ENCODE measurements at regions not wholly inside any gene's neighbourhood (a gene's known extent, or its start where the extent isn't known, plus 50 kb on each side); places are given as distances from the start of the nearest gene placed in this dataset.
"Not testable (repeated sequence)": the region's sequence is repeated elsewhere in the genome, so short reads cannot be mapped to it uniquely, and the experiment has no call there.

DNA sequence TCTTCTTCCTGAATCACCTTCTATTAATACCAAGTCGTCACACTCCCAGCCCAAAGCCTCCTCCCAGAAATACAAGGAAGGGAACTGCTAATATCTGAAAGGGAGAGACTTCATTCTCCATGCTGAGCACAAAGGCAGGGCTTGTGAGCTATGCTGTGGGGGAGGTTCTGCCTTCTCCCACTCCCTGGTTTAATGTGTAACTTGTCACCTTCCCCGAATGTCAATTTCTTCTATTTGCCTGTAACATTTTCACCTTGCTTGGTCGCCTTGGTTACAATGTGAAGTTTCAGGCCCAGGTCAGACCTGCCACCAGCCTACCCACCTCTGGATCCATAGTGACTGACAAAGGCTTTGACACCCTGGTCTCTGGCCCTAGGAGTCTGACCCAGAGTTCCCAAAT lies 82.0 kb upstream of the ESRRB start:
- ATAC-seq (no peak), DNase-seq (no peak)
- H3K27ac Mint-ChIP-seq = no peak overlapping the region
- H3K9me3 Mint-ChIP-seq = no peaks in the 10 kb centered on the region
- H3K4me1 Mint-ChIP-seq = no peaks in the 10 kb centered on the region
- no peak overlapping the region for H3K4me3 Mint-ChIP-seq
- H3K27me3 Mint-ChIP-seq = peaks cover 10% of the 10 kb centered on the region

DNA sequence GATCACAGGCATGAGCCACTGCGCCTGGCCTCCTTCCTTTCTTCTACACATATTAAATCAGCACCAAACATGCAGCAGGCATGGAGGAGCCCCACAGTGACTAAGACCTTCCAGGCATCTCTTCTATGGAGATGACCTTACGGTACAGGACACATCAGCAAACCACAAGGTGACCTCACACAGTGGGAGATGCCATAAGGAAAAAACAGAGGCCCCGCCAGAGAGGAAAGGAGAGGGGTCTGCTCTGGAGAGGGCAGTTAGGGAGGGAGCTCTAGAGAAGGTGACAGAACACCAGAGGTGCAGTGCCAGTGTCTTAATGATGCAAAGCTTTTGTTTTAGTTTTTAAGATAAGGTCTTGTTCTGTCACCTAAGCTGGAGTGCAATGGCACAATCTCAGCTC lies 81.1 kb upstream of the ESRRB start:
- no peak for DNase-seq
- Mint-ChIP-seq H3K4me3 (no peak overlapping the region), H3K4me1 (no peaks in the 10 kb centered on the region), H3K9me3 (no peaks in the 10 kb centered on the region), H3K27me3 (peaks cover 11% of the 10 kb centered on the region), H3K27ac (no peak overlapping the region)
- ATAC-seq = no peak

DNA sequence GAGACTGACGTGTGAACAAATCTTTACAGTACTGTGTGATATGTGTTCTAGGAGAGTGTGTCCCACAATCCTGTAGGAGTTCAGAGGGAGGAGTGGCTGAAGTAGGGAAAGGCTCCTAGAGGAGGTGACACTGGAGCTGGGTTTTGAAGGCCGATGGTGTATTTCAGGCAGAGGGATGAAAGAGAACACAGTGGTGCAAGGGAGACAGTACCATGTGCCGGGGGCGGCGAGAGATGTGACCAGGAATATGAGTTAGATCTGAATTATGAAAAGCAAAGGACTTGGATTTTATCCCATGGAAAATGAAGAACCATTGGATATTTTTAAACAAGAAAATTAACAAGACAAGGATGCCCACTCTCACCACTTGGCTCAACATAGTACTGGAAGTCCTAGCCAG lies 77.0 kb upstream of the ESRRB start:
- H3K9me3 Mint-ChIP-seq = no peaks in the 10 kb centered on the region
- H3K4me1 Mint-ChIP-seq = no peaks in the 10 kb centered on the region
- peaks cover 26% of the 10 kb centered on the region for H3K27me3 Mint-ChIP-seq
- no peak overlapping the region for H3K4me3 Mint-ChIP-seq
- no peak for DNase-seq
- peak overlapping the region in 1 of 2 donors; percentile 47 for H3K27ac Mint-ChIP-seq
- no peak for ATAC-seq

DNA sequence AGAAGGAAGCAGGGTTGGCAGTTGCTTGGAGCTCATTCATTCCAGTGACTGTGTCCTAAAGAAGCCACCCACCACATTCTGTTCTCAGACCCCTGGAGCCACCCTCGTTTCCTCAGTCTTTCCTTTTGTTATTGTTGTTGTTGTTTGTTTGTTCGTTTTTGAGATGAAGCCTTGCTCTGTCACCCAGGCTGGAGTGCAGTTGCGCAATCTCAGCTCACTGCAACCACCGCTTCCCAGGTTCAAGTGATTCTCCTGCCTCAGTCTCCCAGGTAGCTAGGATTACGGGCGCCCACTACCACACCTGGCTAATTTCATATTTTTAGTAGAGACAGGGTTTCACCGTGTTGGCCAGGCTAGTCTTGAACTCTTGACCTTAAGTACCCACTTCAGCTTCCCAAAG lies 72.7 kb upstream of the ESRRB start:
- not testable (repeated sequence) for H3K9me3 Mint-ChIP-seq, H3K4me1 Mint-ChIP-seq, ATAC-seq, DNase-seq, H3K4me3 Mint-ChIP-seq, H3K27ac Mint-ChIP-seq
- peaks cover 46% of the 10 kb centered on the region for H3K27me3 Mint-ChIP-seq

DNA sequence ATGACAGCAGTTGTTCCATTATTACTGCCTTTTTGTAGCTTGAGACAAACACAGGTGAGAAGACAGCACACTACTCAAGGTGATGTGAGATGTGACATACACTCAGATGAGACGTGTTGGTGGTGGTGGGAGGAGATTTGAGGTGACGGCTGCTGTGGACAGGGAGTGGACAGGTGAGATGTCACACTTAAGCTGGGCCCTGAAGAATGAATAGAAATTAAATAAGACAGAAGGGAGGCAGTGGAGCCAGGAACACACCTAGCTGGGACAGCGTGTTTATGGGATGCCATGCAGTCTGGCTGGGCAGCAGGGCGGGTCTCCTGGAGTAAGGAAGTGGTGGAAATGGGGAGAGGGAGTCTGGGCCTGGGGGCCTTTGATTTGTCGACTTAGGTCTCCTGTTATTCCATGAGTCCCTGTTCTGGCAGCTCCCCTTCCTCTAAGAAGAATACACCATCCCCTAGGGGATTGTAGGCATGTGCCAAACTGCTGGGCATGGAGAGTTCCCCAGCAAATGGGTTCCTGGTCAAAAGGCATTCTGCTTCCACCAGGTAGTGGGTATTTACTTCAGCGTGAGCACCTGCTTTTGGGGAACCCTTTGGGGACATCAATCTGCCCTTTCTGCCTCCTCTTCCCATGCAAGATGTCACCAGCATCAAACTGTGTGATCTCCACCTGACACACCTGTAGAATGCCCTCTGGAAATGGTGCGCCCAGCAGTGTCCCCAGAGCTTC lies 71.2 kb upstream of the ESRRB start:
- H3K4me3 Mint-ChIP-seq = no peak overlapping the region
- H3K27me3 Mint-ChIP-seq = peaks cover 53% of the 10 kb centered on the region
- DNase-seq = no peak
- H3K4me1 Mint-ChIP-seq = no peaks in the 10 kb centered on the region
- H3K27ac Mint-ChIP-seq = no peak overlapping the region
- ATAC-seq = no peak
- no peaks in the 10 kb centered on the region for H3K9me3 Mint-ChIP-seq

DNA sequence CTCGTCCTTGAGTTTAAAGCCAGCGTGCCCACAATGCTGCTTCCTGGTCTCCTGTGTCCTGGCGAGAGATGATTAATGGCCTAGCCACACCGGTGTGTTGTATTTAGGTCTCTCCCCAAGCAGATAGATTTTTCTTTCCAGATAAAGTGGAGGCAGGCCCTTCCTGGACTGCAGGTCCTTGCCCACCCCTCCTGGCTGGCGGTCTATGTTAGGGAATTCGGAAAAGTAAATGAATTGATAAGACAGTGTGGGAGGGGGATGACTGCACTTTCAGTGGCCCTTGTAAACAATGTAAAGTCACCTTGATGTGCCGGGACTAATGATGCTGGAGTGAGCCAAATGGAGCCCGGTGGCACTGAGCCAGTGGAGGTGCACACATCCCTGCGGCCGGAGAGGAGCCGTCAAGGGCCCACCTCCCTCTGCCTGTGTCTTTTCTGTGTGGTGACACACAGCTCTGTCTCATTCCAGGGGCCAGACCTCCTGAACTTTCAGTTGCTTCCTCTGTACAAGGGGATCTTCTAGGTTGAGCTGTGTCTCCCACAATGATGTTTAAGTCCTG lies 70.6 kb upstream of the ESRRB start:
- H3K9me3 Mint-ChIP-seq = no peaks in the 10 kb centered on the region
- H3K4me1 Mint-ChIP-seq = peaks cover 3% of the 10 kb centered on the region
- peaks cover 60% of the 10 kb centered on the region for H3K27me3 Mint-ChIP-seq
- DNase-seq = no peak
- H3K4me3 Mint-ChIP-seq = no peak overlapping the region
- no peak overlapping the region for H3K27ac Mint-ChIP-seq
- no peak for ATAC-seq

DNA sequence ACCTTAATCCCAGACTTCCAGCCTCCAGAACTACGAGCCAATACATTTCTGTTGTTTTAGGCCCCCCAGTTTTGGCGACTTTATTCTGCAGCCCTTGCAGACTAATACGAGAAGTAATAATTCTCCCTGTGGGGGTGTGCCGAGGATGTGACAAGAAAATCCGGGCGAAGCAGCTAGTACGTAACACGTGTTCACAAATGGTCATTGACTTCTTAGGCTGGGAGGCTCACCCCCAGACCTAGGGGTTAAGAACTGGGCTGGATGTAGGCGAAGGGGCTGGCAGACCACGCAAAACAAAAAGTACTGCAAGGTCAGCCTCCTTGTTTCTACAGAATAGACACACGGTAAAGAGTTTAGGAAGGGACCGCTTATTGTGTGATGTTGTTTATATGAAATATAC lies 69.8 kb upstream of the ESRRB start:
- DNase-seq (no peak), ATAC-seq (no peak)
- H3K27me3 Mint-ChIP-seq = peaks cover 68% of the 10 kb centered on the region
- peaks cover 10% of the 10 kb centered on the region for H3K4me1 Mint-ChIP-seq
- H3K27ac Mint-ChIP-seq = no peak overlapping the region
- no peak overlapping the region for H3K4me3 Mint-ChIP-seq
- H3K9me3 Mint-ChIP-seq = no peaks in the 10 kb centered on the region

DNA sequence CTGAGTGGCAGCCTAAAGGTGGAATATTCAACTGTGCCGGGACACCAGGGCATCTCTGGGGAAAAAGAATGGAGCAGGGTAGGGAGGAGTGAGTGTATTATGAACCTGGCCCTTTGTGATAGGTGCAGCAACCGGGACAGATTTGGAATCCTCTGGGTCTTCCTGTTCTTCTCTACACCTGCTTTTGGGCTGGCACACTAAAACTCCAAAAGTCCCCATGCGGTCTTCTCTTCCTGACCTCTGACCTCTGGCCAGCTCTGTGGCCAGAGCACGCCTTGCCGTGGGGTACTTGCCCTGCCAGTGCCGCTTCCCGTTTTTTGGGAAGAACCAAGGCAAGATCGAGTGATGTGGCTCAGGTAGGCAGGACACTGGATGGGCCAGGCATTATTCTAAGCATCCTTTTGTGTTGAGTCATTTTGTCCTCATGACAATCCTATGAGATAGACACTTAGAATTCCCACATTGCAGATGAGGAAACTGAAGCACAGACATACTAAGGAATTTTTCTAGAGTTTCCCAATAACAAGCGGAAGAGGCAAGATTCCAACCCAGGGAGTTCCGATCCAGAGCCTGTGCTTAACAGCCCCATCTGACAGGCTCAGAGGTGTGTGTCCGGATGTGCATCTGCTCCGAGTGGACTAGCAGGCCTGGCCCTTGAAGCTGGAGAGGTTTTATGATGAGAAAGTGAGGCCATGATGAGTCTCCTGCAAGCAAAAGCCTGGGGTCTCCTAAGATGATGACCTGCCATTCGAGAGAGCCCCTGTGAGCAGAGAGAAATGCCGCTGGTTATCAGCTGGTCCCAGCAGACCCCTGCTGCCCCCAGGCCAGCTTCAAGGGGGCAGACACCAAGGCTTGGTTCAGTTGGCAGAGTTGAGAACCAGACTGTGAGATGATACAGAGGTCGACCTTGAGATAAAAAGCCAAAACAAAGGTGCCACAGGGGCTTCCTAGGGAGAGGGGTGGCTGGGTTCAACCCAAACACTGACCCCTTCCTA lies 67.9 kb upstream of the ESRRB start:
- DNase-seq (no peak), ATAC-seq (no peak)
- H3K4me1 Mint-ChIP-seq = peaks cover 11% of the 10 kb centered on the region
- peak overlapping the region in 1 of 2 donors; percentile 16 for H3K27ac Mint-ChIP-seq
- no peaks in the 10 kb centered on the region for H3K9me3 Mint-ChIP-seq
- no peak overlapping the region for H3K4me3 Mint-ChIP-seq
- peaks cover 76% of the 10 kb centered on the region for H3K27me3 Mint-ChIP-seq

DNA sequence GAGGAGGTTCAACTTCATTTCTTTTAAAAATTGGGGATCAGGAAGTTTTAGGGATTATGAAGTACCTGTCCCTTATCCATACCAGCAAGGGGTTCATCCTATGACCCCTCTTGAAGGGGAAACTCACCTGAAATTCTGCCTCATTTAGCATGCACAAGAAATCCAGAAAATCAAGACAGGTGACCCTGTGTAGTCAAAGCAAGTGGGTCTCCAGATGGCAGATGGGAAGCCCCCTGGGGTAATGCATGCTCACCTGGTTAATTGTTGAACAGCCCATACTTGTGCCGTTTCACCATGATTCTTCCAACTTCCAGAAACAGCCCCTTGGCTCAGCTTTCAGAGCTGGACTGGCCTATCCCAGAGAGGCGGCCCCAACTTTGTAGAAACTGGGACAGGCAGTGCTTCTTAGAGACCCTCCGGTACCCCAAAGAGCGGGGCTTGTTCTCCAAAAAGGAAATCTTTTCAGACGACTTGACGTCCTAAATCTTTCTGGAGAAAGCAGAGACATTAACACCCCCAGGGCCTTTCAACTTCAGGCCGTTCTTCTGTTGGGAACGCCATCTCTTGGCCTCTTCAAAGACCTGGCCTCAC lies 66.3 kb upstream of the ESRRB start:
- ATAC-seq = no peak
- H3K4me3 Mint-ChIP-seq = no peak overlapping the region

DNA sequence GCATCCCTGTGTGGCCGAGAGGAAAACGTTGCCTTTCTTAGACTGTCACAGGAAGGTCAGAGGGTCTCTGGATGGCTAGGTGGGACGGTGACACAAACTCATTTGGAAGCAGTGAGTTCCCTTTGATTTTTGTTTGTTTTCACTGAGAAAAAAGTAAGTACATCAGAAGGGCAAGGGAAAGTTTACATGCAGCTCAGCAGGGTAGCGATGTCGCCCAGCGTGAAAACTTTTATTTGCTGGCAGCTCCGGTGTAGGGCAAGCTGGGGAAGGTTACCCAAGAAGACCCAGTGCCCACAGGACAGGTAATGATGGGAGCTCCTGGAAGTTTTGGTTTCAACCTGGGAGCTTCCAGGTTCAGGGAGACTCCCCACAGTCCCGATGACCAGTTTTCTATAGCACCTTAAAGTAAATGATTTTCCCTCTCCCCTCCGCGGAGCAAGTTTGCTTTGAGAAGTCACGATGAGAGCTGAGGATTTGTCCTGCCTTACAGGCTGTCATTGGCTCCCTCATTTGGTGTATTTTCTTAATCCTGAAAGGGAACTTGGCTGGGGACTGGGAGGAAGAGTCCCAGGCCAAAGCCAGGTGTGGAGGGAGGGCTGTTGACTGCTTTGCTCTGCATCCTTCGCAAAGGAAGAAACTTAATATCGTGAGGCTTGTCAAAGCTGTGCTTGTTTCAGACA lies 64.7 kb upstream of the ESRRB start:
- DNase-seq (no peak), ATAC-seq (no peak)
- H3K4me3 Mint-ChIP-seq = peak overlapping the region in 1 of 2 donors; percentile 8
- H3K4me1 Mint-ChIP-seq = peaks cover 11% of the 10 kb centered on the region
- peaks cover 70% of the 10 kb centered on the region for H3K27me3 Mint-ChIP-seq
- H3K9me3 Mint-ChIP-seq = no peaks in the 10 kb centered on the region
- H3K27ac Mint-ChIP-seq = no peak overlapping the region

More for the DNA sequence above, 66.3 kb upstream of the ESRRB start:
- H3K9me3 Mint-ChIP-seq = no peaks in the 10 kb centered on the region
- peaks cover 11% of the 10 kb centered on the region for H3K4me1 Mint-ChIP-seq
- no peak overlapping the region for H3K27ac Mint-ChIP-seq
- no peak for DNase-seq
- H3K27me3 Mint-ChIP-seq = peaks cover 69% of the 10 kb centered on the region

DNA sequence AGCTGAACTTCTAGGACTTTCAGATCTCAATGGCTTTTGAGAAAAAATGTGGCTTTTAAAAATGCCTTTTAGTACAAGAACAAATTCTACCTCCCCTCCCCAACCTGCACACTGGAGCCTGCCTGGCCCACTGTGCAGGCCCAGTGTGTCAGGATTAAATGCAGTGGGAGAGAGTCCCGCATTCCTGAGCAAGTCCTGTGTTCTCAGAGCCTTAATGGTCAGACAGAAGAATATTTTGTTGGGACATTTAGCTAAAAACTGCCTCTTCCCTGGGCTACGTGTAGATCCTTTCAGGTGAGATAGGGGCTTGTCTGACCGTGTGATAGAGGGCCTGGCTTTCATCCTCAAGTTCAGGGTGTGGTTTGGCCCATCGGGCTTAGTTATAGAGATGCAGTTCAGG lies 63.1 kb upstream of the ESRRB start:
- DNase-seq = no peak

DNA sequence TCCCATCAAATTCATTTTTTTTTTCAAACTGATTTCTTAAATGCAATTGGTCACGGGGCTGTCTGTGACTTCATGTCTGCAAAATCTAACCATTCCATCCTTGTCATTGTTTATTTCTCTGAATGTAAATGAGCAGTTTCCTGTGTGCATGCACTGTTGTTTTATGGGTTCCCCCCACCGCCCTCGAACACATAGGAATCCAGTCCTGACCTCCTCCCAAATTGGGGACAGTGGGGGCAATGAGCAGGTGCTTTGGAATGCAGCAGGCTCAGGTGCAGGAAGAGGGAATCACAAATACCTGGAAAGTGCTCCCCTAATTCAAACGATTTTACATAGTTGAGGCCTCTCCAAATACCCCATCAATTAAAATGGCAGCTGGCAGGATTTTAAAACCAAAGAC lies 62.6 kb upstream of the ESRRB start:
- ATAC-seq (no peak), DNase-seq (no peak)
- no peak overlapping the region for H3K27ac Mint-ChIP-seq
- H3K4me3 Mint-ChIP-seq = no peak overlapping the region
- peaks cover 61% of the 10 kb centered on the region for H3K27me3 Mint-ChIP-seq
- H3K4me1 Mint-ChIP-seq = peaks cover 11% of the 10 kb centered on the region
- H3K9me3 Mint-ChIP-seq = no peaks in the 10 kb centered on the region

More for the DNA sequence above, 63.1 kb upstream of the ESRRB start:
- H3K4me3 Mint-ChIP-seq = no peak overlapping the region
- no peak for ATAC-seq
- H3K9me3 Mint-ChIP-seq = no peaks in the 10 kb centered on the region
- H3K4me1 Mint-ChIP-seq = peaks cover 11% of the 10 kb centered on the region
- peaks cover 66% of the 10 kb centered on the region for H3K27me3 Mint-ChIP-seq
- peak overlapping the region in 1 of 2 donors; percentile 54 for H3K27ac Mint-ChIP-seq

DNA sequence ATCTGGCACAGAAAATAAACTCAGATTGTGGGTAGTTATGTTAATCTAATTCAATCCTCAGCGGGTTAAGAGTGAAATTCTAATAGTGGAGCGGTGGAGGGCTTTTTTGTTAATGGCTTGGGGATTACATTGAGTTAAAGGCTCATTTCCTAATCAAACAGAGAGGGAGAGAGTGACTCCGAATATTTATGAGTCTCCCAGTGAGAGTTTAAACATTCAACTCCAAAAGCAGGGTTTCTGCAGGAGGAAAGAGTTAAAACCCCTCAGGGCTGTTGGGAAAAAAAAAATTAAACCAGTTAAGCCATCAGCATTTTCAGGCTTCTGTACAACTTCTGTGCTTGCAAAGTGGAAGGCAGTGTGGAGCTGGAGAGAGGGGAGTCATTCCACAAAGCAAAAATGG lies 62.1 kb upstream of the ESRRB start:
- DNase-seq (no peak), ATAC-seq (no peak)
- Mint-ChIP-seq H3K4me1 (peaks cover 11% of the 10 kb centered on the region), H3K27me3 (peaks cover 55% of the 10 kb centered on the region), H3K9me3 (no peaks in the 10 kb centered on the region), H3K4me3 (no peak overlapping the region), H3K27ac (no peak overlapping the region)

DNA sequence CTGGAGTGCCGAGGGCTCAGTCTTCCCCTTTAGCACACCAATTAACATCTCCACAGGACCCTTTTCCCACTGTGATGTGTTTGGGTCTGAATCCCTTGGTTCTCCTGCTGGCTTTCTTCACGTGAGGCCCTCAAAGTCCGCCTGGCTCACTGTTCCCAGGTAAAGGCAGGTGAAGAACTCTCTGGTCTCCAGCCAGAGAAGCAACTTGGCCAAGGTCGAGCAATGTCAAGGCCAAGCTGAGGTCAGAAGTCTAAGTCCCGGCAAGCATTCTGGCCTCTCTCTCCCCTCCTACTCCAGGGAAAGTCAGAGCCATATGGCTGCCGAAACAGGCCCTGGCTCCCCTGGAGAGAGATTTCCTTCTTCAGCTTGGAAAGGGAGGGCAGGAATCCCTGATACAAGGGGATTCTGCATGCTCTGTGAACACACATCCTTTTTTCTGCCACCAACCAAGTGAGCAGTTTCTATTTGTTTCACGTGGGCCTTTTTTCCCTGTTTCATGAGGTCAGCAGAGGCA lies 61.4 kb upstream of the ESRRB start:
- Mint-ChIP-seq H3K27me3 (peaks cover 48% of the 10 kb centered on the region), H3K9me3 (no peaks in the 10 kb centered on the region)

DNA sequence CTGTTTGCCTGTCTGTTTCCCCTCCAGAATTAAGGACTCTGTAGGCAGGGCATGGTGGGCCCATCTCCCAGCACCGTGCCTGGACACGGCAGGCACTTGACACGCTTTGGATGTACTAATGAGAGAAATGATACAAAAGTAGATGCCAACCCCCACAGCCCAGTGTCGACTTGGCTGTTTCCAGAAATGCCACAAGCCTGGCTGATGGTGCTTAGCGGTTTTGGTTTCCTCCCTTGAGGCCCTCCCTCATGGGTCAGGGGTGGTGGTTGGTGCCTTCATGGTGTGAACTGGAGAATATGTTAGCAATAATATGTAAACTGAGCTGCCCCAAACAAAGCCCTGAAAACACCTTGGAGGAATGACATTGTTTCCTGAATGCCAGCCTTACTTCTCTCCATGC lies 55.5 kb upstream of the ESRRB start:
- Mint-ChIP-seq H3K27me3 (peaks cover 27% of the 10 kb centered on the region), H3K4me3 (no peak overlapping the region), H3K27ac (no peak overlapping the region), H3K9me3 (no peaks in the 10 kb centered on the region), H3K4me1 (no peaks in the 10 kb centered on the region)
- peak in 1 of 2 donors; percentile 30 for DNase-seq
- ATAC-seq = peak; percentile 82

More for the DNA sequence above, 61.4 kb upstream of the ESRRB start:
- ATAC-seq (no peak), DNase-seq (no peak)
- Mint-ChIP-seq H3K27ac (no peak overlapping the region), H3K4me3 (no peak overlapping the region), H3K4me1 (peaks cover 11% of the 10 kb centered on the region)

Data from stimulated activated naive CD8-positive, alpha-beta T cell treated with anti-CD3 and anti-CD28 coated beads, Interleukin-15, amount 100 ng/mL, for 72 hours (primary cell).